ENCODE measurements at regions not wholly inside any gene's neighbourhood (a gene's known extent, or its start where the extent isn't known, plus 50 kb on each side); places are given as distances from the start of the nearest gene placed in this dataset.

GRCh38 chr21:35643176-35643575 lies 417.1 kb downstream of the SETD4 start:
- no peak for TF ChIP-seq CTCF (conservative IDR thresholded peaks at IDR 0.05)
- no peak overlapping the region for H3K27ac ChIP-seq

GRCh38 chr21:35641271-35642016 lies 418.9 kb downstream of the SETD4 start:
- no peak overlapping the region for H3K27ac ChIP-seq
- TF ChIP-seq CTCF (conservative IDR thresholded peaks at IDR 0.05), result no peak

- TF ChIP-seq CTCF (conservative IDR thresholded peaks at IDR 0.05), result no peak
- no peak overlapping the region for H3K27ac ChIP-seq
Measured at GRCh38 chr21:35637431-35637830, 422.9 kb downstream of the SETD4 start.

GRCh38 chr21:35635994-35636393 lies 424.3 kb downstream of the SETD4 start:
- TF ChIP-seq CTCF (conservative IDR thresholded peaks at IDR 0.05), result no peak
- no peak overlapping the region for H3K27ac ChIP-seq

GRCh38 chr21:35635261-35635660 lies 425.1 kb downstream of the SETD4 start:
- TF ChIP-seq CTCF (conservative IDR thresholded peaks at IDR 0.05), result no peak
- no peak overlapping the region for H3K27ac ChIP-seq

- TF ChIP-seq CTCF (conservative IDR thresholded peaks at IDR 0.05), result no peak
Measured at GRCh38 chr21:35633501-35633900, 426.8 kb downstream of the SETD4 start.

GRCh38 chr21:35632711-35633110 lies 427.6 kb downstream of the SETD4 start:
- no peak overlapping the region for H3K27ac ChIP-seq
- TF ChIP-seq CTCF (conservative IDR thresholded peaks at IDR 0.05), result no peak

More at GRCh38 chr21:35633501-35633900, 426.8 kb downstream of the SETD4 start:
- H3K27ac ChIP-seq, result no peak overlapping the region

All from VCaP (cell line).